ENCODE measurements at regions not wholly inside any gene's neighbourhood (a gene's known extent, or its start where the extent isn't known, plus 50 kb on each side); places are given as distances from the start of the nearest gene placed in this dataset.

- TF ChIP-seq, protein P1, sequence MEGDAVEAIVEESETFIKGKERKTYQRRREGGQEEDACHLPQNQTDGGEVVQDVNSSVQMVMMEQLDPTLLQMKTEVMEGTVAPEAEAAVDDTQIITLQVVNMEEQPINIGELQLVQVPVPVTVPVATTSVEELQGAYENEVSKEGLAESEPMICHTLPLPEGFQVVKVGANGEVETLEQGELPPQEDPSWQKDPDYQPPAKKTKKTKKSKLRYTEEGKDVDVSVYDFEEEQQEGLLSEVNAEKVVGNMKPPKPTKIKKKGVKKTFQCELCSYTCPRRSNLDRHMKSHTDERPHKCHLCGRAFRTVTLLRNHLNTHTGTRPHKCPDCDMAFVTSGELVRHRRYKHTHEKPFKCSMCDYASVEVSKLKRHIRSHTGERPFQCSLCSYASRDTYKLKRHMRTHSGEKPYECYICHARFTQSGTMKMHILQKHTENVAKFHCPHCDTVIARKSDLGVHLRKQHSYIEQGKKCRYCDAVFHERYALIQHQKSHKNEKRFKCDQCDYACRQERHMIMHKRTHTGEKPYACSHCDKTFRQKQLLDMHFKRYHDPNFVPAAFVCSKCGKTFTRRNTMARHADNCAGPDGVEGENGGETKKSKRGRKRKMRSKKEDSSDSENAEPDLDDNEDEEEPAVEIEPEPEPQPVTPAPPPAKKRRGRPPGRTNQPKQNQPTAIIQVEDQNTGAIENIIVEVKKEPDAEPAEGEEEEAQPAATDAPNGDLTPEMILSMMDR (IDR thresholded peaks at IDR 0.05; ENCODE audit: insufficient read depth, low read length): no peak
- TF ChIP-seq POLR2AphosphoS5 (IDR thresholded peaks at IDR 0.05; ENCODE audit: low read depth) (no peak), SPI1 (IDR thresholded peaks at IDR 0.05; ENCODE audit: borderline replicate concordance, low read depth) (no peak)
Measured at GRCh38 chrX:77275392-77275791, 171.8 kb upstream of the FGF16 start.
